IPS DF 6.9 (cell line): ENCODE measurements at regions not wholly inside any gene's neighbourhood (a gene's known extent, or its start where the extent isn't known, plus 50 kb on each side); places are given as distances from the start of the nearest gene placed in this dataset.
"Not testable (repeated sequence)": the region's sequence is repeated elsewhere in the genome, so short reads cannot be mapped to it uniquely, and the experiment has no call there.

Experiments used
- DNase-seq: peaks from one replicate; pipeline ENCODE4 v3.0.0-alpha.2; 2013; ENCODE audit warnings: low read depth, low spot score
- H3K27ac ChIP-seq: one replicate; pipeline ENCODE4 v1.5.1; 2013; ENCODE audit warnings: low read length, control low read depth
- H3K27me3 ChIP-seq: 2 replicates; pipeline ENCODE4 v1.6.1; 2013; ENCODE audit warnings: mild to moderate bottlenecking, low read length; ENCODE audit not compliant: control insufficient read depth, insufficient read depth
- H3K36me3 ChIP-seq: 2 replicates; pipeline ENCODE4 v1.6.1; 2013; ENCODE audit warnings: low read length; ENCODE audit not compliant: control insufficient read depth, insufficient read depth
- H3K4me1 ChIP-seq: 2 replicates; pipeline ENCODE4 v1.6.1; 2013; ENCODE audit warnings: low read length; ENCODE audit not compliant: control insufficient read depth, insufficient read depth
- H3K4me3 ChIP-seq: 2 replicates; pipeline ENCODE4 v1.5.1; 2013; ENCODE audit warnings: mild to moderate bottlenecking, low read length
- H3K9me3 ChIP-seq: 2 replicates; pipeline ENCODE4 v1.6.1; 2013; ENCODE audit warnings: low read length, inconsistent platforms; ENCODE audit not compliant: control insufficient read depth, insufficient read depth
- WGBS: extraction: QIAGEN DNeasy Blood & Tissue Kit; methylation state at CpG from one replicate; pipeline ENCODE4 v1.1.7; 2013; ENCODE audit warnings: mixed read lengths, missing lambda C conversion rate; ENCODE audit not compliant: insufficient read length, insufficient coverage; 5-methylcytosine and 5-hydroxymethylcytosine counted together

- DNase-seq, result no peak
- Histone ChIP-seq H3K4me3 (no peak overlapping the region), H3K9me3 (no peaks in the 10 kb centered on the region), H3K4me1 (no peaks in the 10 kb centered on the region), H3K27me3 (no peaks in the 10 kb centered on the region), H3K27ac (no peak overlapping the region), H3K36me3 (no peaks in the 10 kb centered on the region)
- WGBS, result no CpG with 5 or more reads among the region's 8 CpGs
Observed at GRCh38 chr21:15638856-15639549, 90.8 kb upstream of the USP25 start.

- not testable (repeated sequence) for H3K36me3 ChIP-seq, H3K9me3 ChIP-seq, H3K4me1 ChIP-seq, DNase-seq, H3K27ac ChIP-seq, H3K27me3 ChIP-seq, H3K4me3 ChIP-seq
- WGBS, result no CpG with 5 or more reads among the region's 3 CpGs
Observed at GRCh38 chr21:15640113-15640512, 89.7 kb upstream of the USP25 start.

- no peak overlapping the region for H3K4me3 ChIP-seq
- no peaks in the 10 kb centered on the region for H3K9me3 ChIP-seq
- WGBS, result no CpG with 5 or more reads among the region's 3 CpGs
- no peak overlapping the region for H3K27ac ChIP-seq
- no peak for DNase-seq
- H3K27me3 ChIP-seq, result no peaks in the 10 kb centered on the region
- no peaks in the 10 kb centered on the region for H3K4me1 ChIP-seq
- no peaks in the 10 kb centered on the region for H3K36me3 ChIP-seq
Observed at GRCh38 chr21:15644489-15644888, 85.3 kb upstream of the USP25 start.

GRCh38 chr21:15645830-15646229, 84.0 kb upstream of the USP25 start:
- Histone ChIP-seq H3K27me3 (no peaks in the 10 kb centered on the region), H3K9me3 (no peaks in the 10 kb centered on the region), H3K4me1 (no peaks in the 10 kb centered on the region), H3K4me3 (no peak overlapping the region), H3K36me3 (no peaks in the 10 kb centered on the region), H3K27ac (no peak overlapping the region)
- no peak for DNase-seq
- WGBS, result no CpG with 5 or more reads among the region's 4 CpGs

- H3K36me3 ChIP-seq, result no peaks in the 10 kb centered on the region
- H3K9me3 ChIP-seq, result no peaks in the 10 kb centered on the region
- H3K27me3 ChIP-seq, result no peaks in the 10 kb centered on the region
- no peak overlapping the region for H3K27ac ChIP-seq
- H3K4me3 ChIP-seq, result no peak overlapping the region
- DNase-seq, result no peak
- H3K4me1 ChIP-seq, result no peaks in the 10 kb centered on the region
- WGBS, result no CpG with 5 or more reads among the region's 3 CpGs
Observed at GRCh38 chr21:15650735-15651134, 79.0 kb upstream of the USP25 start.

GRCh38 chr21:15651172-15651571, 78.6 kb upstream of the USP25 start:
- H3K27me3 ChIP-seq, result no peaks in the 10 kb centered on the region
- no peaks in the 10 kb centered on the region for H3K36me3 ChIP-seq
- H3K4me3 ChIP-seq, result no peak overlapping the region
- H3K4me1 ChIP-seq, result no peaks in the 10 kb centered on the region
- no CpG with 5 or more reads among the region's 3 CpGs for WGBS
- DNase-seq, result no peak
- H3K9me3 ChIP-seq, result no peaks in the 10 kb centered on the region
- no peak overlapping the region for H3K27ac ChIP-seq

GRCh38 chr21:15653710-15654109, 76.1 kb upstream of the USP25 start:
- H3K4me3 ChIP-seq, result no peak overlapping the region
- H3K4me1 ChIP-seq, result no peaks in the 10 kb centered on the region
- no peaks in the 10 kb centered on the region for H3K9me3 ChIP-seq
- no peak for DNase-seq
- no peak overlapping the region for H3K27ac ChIP-seq
- H3K36me3 ChIP-seq, result no peaks in the 10 kb centered on the region
- no CpG with 5 or more reads among the region's 2 CpGs for WGBS
- H3K27me3 ChIP-seq, result no peaks in the 10 kb centered on the region

- H3K27me3 ChIP-seq, result no peaks in the 10 kb centered on the region
- no CpG with 5 or more reads among the region's 6 CpGs for WGBS
- H3K4me3 ChIP-seq, result no peak overlapping the region
- no peak for DNase-seq
- H3K4me1 ChIP-seq, result no peaks in the 10 kb centered on the region
- no peak overlapping the region for H3K27ac ChIP-seq
- H3K9me3 ChIP-seq, result no peaks in the 10 kb centered on the region
- H3K36me3 ChIP-seq, result no peaks in the 10 kb centered on the region
Observed at GRCh38 chr21:15654171-15654570, 75.6 kb upstream of the USP25 start.

- Histone ChIP-seq H3K27me3 (no peaks in the 10 kb centered on the region), H3K9me3 (no peaks in the 10 kb centered on the region), H3K4me3 (no peak overlapping the region), H3K4me1 (no peaks in the 10 kb centered on the region), H3K27ac (no peak overlapping the region), H3K36me3 (no peaks in the 10 kb centered on the region)
- WGBS, result no CpG with 5 or more reads among the region's 3 CpGs
- no peak for DNase-seq
Observed at GRCh38 chr21:15659753-15660422, 69.9 kb upstream of the USP25 start.

- H3K4me3 ChIP-seq, result no peak overlapping the region
- no CpG with 5 or more reads among the region's 2 CpGs for WGBS
- H3K4me1 ChIP-seq, result no peaks in the 10 kb centered on the region
- DNase-seq, result no peak
- no peaks in the 10 kb centered on the region for H3K9me3 ChIP-seq
- H3K27me3 ChIP-seq, result no peaks in the 10 kb centered on the region
- H3K36me3 ChIP-seq, result no peaks in the 10 kb centered on the region
- no peak overlapping the region for H3K27ac ChIP-seq
Observed at GRCh38 chr21:15660423-15660804, 69.4 kb upstream of the USP25 start.

- no CpG with 5 or more reads among the region's 1 CpG for WGBS
- no peaks in the 10 kb centered on the region for H3K9me3 ChIP-seq
- no peaks in the 10 kb centered on the region for H3K27me3 ChIP-seq
- H3K36me3 ChIP-seq, result no peaks in the 10 kb centered on the region
- H3K4me1 ChIP-seq, result no peaks in the 10 kb centered on the region
- H3K27ac ChIP-seq, result no peak overlapping the region
- no peak overlapping the region for H3K4me3 ChIP-seq
- DNase-seq, result no peak
Observed at GRCh38 chr21:15667010-15667409, 62.8 kb upstream of the USP25 start.
